ENCODE measurements at regions not wholly inside any gene's neighbourhood (a gene's known extent, or its start where the extent isn't known, plus 50 kb on each side); places are given as distances from the start of the nearest gene placed in this dataset.

DNA sequence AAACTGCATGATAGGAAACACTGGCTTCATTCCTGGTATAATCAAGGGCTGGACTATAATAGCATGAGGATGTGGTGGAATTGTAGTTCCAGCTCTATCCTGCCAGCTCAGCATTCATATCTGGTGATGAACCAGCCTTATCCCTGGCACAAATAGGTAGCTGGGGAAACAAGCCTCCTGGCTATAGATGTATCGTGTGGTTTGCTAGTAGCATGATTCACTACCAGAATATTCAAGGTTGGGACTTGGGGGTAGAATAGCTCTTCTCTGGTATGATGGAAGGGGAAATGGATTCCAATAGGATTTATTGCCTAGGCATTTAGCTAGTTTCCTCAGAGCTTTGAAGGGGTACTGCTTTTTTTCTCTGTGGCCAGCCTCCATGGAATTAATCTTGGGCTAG, 532.8 kb downstream of the FBXO15 start:
- Histone ChIP-seq H3K27me3 (ENCODE audit: insufficient read depth, low read length) (no peaks in the 10 kb centered on the region), H3K4me1 (ENCODE audit: insufficient read depth, low read length) (peaks cover 14% of the 10 kb centered on the region), H3K4me3 (ENCODE audit: insufficient read depth, low read length) (no peak overlapping the region), H3K79me2 (ENCODE audit: insufficient read depth, low read length) (no peaks in the 10 kb centered on the region), H3K9me3 (ENCODE audit: low read depth, low read length) (no peaks in the 10 kb centered on the region), H3K36me3 (ENCODE audit: insufficient read depth, low read length) (no peaks in the 10 kb centered on the region), H3K27ac (ENCODE audit: low read depth, low read length) (no peak overlapping the region), H3K4me2 (ENCODE audit: insufficient read depth, low read length) (no peak overlapping the region), H4K20me1 (ENCODE audit: insufficient read depth, low read length) (no peaks in the 10 kb centered on the region), H2AFZ (ENCODE audit: low read length) (no peak overlapping the region)
- TF ChIP-seq, protein P1, sequence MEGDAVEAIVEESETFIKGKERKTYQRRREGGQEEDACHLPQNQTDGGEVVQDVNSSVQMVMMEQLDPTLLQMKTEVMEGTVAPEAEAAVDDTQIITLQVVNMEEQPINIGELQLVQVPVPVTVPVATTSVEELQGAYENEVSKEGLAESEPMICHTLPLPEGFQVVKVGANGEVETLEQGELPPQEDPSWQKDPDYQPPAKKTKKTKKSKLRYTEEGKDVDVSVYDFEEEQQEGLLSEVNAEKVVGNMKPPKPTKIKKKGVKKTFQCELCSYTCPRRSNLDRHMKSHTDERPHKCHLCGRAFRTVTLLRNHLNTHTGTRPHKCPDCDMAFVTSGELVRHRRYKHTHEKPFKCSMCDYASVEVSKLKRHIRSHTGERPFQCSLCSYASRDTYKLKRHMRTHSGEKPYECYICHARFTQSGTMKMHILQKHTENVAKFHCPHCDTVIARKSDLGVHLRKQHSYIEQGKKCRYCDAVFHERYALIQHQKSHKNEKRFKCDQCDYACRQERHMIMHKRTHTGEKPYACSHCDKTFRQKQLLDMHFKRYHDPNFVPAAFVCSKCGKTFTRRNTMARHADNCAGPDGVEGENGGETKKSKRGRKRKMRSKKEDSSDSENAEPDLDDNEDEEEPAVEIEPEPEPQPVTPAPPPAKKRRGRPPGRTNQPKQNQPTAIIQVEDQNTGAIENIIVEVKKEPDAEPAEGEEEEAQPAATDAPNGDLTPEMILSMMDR (IDR thresholded peaks at IDR 0.05; ENCODE audit: extremely low read depth, low read depth, low read length), result no peak
- peak; percentile 30 for DNase-seq (ENCODE audit: insufficient read length, low spot score, missing footprints)

DNA sequence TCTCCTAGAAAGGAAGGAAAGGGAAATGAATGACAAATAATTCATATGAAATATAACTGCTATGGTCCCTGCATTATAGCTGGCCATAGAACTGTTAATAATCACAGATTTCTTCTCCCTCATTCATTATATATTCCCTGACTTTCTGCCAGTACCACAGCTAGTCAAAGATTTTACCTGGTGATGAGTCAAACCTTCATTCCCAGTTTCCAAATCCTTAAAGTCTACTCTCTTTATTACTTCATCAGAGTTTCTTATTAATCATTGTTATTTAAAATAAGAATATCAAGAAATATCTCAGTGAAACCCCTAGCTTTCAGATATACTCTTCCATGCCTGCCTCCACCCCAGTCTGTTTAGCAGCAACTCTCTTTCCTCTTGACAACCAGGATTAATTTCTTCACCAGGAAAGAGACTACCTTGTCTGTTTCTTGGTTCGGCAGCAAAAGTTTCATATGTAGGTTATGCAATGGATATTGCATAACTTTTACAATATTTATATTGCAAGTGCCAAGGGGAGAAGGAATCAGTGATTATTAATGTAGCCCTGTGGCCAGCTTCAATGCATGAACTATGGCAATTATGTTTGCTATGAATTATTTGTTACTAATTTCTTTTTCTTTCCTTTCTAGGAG, 533.8 kb downstream of the FBXO15 start:
- Histone ChIP-seq H3K79me2 (ENCODE audit: insufficient read depth, low read length) (no peaks in the 10 kb centered on the region), H3K36me3 (ENCODE audit: insufficient read depth, low read length) (no peaks in the 10 kb centered on the region), H3K27me3 (ENCODE audit: insufficient read depth, low read length) (no peaks in the 10 kb centered on the region), H3K4me2 (ENCODE audit: insufficient read depth, low read length) (no peak overlapping the region), H3K27ac (ENCODE audit: low read depth, low read length) (no peak overlapping the region), H3K4me1 (ENCODE audit: insufficient read depth, low read length) (peaks cover 14% of the 10 kb centered on the region), H3K9me3 (ENCODE audit: low read depth, low read length) (no peaks in the 10 kb centered on the region), H3K4me3 (ENCODE audit: insufficient read depth, low read length) (no peak overlapping the region), H4K20me1 (ENCODE audit: insufficient read depth, low read length) (no peaks in the 10 kb centered on the region), H2AFZ (ENCODE audit: low read length) (no peak overlapping the region)
- no peak for DNase-seq (ENCODE audit: insufficient read length, low spot score, missing footprints)
- TF ChIP-seq, protein P1 (IDR thresholded peaks at IDR 0.05; ENCODE audit: extremely low read depth, low read depth, low read length), result no peak

DNA sequence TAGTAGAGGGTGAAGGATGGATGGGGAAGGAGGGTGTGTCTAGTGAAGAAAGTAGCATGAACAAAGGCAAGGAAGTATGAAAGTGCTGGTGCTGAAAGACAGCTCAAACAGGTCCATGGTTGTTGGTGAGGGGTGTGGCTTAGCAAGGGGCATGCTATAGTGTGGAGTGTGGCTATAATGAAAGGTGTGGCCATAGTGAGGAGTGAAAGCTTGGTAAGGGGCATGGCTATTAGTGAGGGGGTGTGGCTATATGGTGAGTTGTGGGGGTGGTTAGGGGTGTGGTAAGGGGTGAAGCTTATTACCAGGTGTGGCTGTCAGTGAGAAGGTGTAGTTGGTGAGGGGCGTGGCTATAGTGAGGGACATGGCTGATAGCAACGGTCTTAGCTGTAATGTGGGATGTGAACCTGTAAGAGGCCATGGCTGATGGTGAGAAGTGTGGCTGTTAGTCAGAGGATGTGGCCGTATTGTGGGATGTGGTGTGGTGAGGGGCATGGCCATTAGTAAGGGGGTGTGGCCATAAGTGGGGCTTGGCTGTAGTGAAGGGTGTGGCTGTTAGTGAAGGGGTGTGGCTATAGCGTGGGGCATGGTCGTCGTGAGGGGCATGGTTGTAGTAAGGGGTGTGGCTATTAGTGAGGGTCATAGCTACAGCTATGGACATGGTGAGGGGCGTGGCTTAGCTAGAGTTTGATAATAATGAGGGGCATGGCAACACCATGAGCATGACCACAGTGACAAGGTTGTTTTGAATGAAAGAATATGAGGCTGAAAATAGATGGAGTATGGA, 549.6 kb downstream of the FBXO15 start:
- no peak overlapping the region for H3K4me2 ChIP-seq (ENCODE audit: insufficient read depth, low read length)

DNA sequence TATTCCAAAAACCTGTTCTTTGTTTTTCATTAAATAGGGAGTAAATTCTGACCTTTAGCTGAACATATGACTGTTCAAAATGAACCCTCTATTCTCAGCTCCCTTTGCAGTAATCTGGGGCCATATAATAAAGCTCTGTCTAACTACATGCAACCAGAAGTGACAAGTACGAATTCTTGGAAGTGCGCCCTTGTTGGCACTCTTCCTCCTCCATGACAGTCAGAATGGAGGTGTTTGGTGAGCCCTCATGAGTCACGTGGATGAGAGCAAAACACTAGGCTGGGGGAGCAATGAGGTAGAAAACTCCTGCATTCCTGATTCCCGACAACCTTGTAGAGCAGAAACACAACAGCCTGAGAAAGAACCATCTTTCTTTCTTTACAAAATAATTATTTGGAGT, 552.9 kb downstream of the FBXO15 start:
- Histone ChIP-seq H3K27me3 (ENCODE audit: insufficient read depth, low read length) (no peaks in the 10 kb centered on the region), H4K20me1 (ENCODE audit: insufficient read depth, low read length) (no peaks in the 10 kb centered on the region), H3K79me2 (ENCODE audit: insufficient read depth, low read length) (no peaks in the 10 kb centered on the region), H3K4me3 (ENCODE audit: insufficient read depth, low read length) (no peak overlapping the region), H3K4me1 (ENCODE audit: insufficient read depth, low read length) (no peaks in the 10 kb centered on the region), H3K36me3 (ENCODE audit: insufficient read depth, low read length) (no peaks in the 10 kb centered on the region), H3K9me3 (ENCODE audit: low read depth, low read length) (no peaks in the 10 kb centered on the region), H3K4me2 (ENCODE audit: insufficient read depth, low read length) (no peak overlapping the region), H3K27ac (ENCODE audit: low read depth, low read length) (no peak overlapping the region), H2AFZ (ENCODE audit: low read length) (peak overlapping the region; percentile 35)
- TF ChIP-seq, protein P1 (IDR thresholded peaks at IDR 0.05; ENCODE audit: extremely low read depth, low read depth, low read length), result no peak
- no peak for DNase-seq (ENCODE audit: insufficient read length, low spot score, missing footprints)

More for the DNA sequence above, 549.6 kb downstream of the FBXO15 start:
- H3K27me3 ChIP-seq (ENCODE audit: insufficient read depth, low read length), result no peaks in the 10 kb centered on the region
- H3K36me3 ChIP-seq (ENCODE audit: insufficient read depth, low read length), result no peaks in the 10 kb centered on the region
- H3K27ac ChIP-seq (ENCODE audit: low read depth, low read length), result no peak overlapping the region
- H3K79me2 ChIP-seq (ENCODE audit: insufficient read depth, low read length), result no peaks in the 10 kb centered on the region
- H3K4me1 ChIP-seq (ENCODE audit: insufficient read depth, low read length), result no peaks in the 10 kb centered on the region
- TF ChIP-seq, protein P1 (IDR thresholded peaks at IDR 0.05; ENCODE audit: extremely low read depth, low read depth, low read length), result no peak
- no peak for DNase-seq (ENCODE audit: insufficient read length, low spot score, missing footprints)
- no peaks in the 10 kb centered on the region for H4K20me1 ChIP-seq (ENCODE audit: insufficient read depth, low read length)
- no peak overlapping the region for H2AFZ ChIP-seq (ENCODE audit: low read length)
- H3K4me3 ChIP-seq (ENCODE audit: insufficient read depth, low read length), result no peak overlapping the region
- no peaks in the 10 kb centered on the region for H3K9me3 ChIP-seq (ENCODE audit: low read depth, low read length)

Measured in osteoblast (primary cell).